ENCODE measurements at regions not wholly inside any gene's neighbourhood (a gene's known extent, or its start where the extent isn't known, plus 50 kb on each side); places are given as distances from the start of the nearest gene placed in this dataset.
"Not testable (repeated sequence)": the region's sequence is repeated elsewhere in the genome, so short reads cannot be mapped to it uniquely, and the experiment has no call there.

- TF ChIP-seq, protein P1, sequence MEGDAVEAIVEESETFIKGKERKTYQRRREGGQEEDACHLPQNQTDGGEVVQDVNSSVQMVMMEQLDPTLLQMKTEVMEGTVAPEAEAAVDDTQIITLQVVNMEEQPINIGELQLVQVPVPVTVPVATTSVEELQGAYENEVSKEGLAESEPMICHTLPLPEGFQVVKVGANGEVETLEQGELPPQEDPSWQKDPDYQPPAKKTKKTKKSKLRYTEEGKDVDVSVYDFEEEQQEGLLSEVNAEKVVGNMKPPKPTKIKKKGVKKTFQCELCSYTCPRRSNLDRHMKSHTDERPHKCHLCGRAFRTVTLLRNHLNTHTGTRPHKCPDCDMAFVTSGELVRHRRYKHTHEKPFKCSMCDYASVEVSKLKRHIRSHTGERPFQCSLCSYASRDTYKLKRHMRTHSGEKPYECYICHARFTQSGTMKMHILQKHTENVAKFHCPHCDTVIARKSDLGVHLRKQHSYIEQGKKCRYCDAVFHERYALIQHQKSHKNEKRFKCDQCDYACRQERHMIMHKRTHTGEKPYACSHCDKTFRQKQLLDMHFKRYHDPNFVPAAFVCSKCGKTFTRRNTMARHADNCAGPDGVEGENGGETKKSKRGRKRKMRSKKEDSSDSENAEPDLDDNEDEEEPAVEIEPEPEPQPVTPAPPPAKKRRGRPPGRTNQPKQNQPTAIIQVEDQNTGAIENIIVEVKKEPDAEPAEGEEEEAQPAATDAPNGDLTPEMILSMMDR (conservative IDR thresholded peaks at IDR 0.05; ENCODE audit: low read depth in 2 of 2): not testable (repeated sequence)
- not testable (repeated sequence) for TF ChIP-seq POLR2AphosphoS5 (IDR thresholded peaks at IDR 0.05; ENCODE audit: low read depth)
Observed at GRCh38 chr2:110031722-110032327, 83.8 kb downstream of the MALL start.
